ENCODE measurements at regions not wholly inside any gene's neighbourhood (a gene's known extent, or its start where the extent isn't known, plus 50 kb on each side); places are given as distances from the start of the nearest gene placed in this dataset.
A peak's percentile ranks its signal among the peaks of the same experiment; 100 is the strongest.

DNA sequence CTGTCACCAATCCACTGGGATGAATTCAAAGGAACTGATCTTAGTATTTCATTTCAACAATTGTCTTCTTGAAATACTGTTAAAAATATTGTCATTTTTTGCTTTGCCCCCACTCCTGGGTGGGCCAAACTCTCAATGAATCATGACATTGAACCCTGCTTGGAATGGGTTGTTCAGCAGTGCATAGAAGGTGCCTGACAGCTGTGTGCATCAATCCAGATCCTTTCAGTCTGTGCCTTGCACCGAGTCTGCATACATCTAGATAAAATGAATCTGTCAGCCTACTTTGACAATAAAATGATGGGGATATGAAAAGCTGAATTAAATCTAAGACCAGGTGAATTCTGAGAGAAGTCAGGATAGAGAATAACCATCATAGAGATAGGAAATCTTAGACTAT lies 706.6 kb downstream of the CBLN2 start:
- DNase-seq (ENCODE audit: extremely low read depth in 1 of 11, low read depth in 9 of 11, low spot score in 4 of 11), result no peak

DNA sequence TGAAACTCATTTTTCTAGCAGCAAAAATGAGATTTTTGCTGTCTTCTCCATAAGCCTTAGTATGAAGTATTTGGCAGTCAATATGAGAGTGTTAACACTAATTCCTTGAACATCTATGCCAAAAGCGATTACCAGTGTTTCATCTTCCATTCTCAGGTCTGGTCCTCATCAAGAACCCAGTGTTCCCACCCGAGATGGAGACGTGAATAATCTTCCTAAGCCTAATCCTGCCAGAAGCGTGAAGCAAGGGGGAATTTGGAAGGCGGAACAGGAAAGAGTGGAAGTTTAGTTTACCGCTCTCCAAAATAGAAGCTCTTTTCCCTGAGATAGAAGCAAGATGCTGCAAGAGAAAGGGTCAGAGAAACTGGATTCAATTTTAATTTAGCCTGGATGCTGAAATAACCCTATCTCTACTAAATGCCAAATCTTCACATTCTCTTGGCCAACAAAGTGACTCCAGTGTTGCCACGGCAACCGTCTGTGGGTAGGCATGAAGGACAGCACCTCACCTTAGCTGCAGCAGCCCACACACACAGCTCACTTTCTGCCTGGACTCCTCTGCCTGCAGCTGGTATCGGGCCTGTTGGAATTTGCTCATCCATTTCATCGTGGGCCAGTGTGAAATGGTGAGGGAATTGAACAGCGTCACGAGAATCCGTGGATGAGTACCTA lies 711.1 kb downstream of the CBLN2 start:
- DNase-seq (ENCODE audit: extremely low read depth in 1 of 11, low read depth in 9 of 11, low spot score in 4 of 11), result no peak

DNA sequence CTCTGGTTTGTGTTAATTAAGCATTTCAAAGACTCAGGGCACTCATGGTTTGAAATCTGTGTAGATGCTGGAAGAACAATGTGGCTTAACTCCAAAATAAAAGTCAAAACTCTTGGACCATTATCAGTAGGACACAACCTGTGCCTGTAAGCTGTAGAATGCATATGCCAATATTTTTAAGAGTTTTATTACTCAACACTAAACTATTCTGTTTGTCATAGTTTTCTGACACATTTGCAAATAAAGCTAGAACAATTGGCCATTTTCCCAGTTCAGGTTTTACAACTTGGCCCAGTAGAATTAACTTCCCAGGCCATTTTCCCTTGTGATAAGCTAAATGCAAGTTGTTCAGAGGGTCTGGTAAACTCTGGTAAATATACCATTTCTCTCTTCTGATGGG lies 713.1 kb downstream of the CBLN2 start:
- DNase-seq (ENCODE audit: extremely low read depth in 1 of 11, low read depth in 9 of 11, low spot score in 4 of 11), result peak in 1 of 11 donors; percentile 4

DNA sequence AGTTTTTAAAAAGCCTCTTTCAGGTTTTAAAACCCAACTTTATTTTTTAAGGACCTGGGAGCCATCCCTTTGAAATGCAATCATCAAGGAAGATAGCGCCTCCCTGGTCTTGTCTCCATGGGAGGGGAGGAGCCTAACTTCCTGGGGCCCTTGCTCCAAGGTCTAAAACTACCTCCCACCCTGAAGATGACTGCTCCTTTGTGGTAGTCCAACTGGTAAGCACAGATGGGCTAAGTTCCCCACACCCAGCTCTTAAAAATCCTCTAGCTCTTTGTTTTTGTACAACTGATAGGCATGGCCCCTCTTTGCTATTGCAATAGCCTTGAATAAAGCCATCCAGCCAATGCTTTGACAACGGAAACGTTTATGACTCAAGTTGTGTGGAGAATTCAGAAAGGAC lies 716.8 kb downstream of the CBLN2 start:
- DNase-seq (ENCODE audit: extremely low read depth in 1 of 11, low read depth in 9 of 11, low spot score in 4 of 11), result no peak

DNA sequence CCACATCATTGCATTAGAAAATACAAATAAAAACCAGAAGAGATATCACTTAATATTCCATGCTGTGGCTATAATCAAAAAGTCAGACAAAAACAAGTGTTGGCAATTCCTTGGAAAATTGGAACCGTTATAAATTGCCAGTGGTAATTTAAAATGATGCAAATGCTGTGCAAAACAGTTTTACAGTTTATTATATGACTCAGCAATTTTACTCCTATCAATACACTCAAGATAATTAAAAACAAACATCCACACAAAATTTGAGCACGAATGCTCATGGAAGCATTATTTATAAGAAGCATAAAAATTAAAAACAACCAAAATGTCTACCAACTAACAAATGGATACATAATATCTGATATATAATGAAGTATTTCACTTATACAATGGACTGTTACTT lies 728.8 kb downstream of the CBLN2 start:
- no peak for DNase-seq (ENCODE audit: extremely low read depth in 1 of 11, low read depth in 9 of 11, low spot score in 4 of 11)

DNA sequence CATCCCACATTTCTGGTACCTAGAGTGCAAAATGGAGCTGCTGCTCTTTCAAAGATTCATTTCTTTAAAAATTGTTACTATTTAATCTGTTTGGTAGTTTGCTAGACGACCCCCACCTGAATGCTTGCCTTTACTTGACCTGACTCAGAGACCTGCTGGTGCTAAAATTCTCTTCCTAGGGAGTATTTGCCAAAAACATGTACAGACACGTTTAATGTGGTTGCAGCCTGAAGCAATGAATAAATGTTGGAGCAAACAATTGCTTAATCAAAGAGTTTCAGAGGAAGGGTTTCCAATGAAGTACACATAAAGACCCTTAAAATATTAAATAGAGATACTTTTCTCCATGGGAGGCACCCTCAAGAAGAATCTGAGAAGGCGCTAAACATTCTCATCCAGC lies 734.4 kb downstream of the CBLN2 start:
- DNase-seq (ENCODE audit: extremely low read depth in 1 of 11, low read depth in 9 of 11, low spot score in 4 of 11), result no peak

DNA sequence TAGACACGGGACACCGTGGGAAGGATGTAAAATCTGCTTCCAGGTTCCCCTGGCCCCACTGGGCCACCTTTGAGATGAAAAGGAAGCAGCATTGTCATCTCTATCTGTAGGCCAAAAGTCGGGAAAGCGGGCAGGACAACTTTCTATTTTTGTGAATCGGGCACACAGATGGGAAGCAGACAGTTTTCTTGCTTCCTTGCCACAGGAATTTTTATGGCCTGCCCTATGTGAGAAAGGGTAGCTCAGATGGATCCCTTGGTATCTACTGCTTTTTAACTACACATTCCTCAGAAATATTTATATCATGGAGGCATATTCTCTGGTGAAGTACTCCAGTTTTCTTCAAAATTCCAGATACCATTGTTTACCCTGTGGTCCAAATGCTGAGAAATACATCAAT lies 735.5 kb downstream of the CBLN2 start:
- DNase-seq (ENCODE audit: extremely low read depth in 1 of 11, low read depth in 9 of 11, low spot score in 4 of 11), result no peak

DNA sequence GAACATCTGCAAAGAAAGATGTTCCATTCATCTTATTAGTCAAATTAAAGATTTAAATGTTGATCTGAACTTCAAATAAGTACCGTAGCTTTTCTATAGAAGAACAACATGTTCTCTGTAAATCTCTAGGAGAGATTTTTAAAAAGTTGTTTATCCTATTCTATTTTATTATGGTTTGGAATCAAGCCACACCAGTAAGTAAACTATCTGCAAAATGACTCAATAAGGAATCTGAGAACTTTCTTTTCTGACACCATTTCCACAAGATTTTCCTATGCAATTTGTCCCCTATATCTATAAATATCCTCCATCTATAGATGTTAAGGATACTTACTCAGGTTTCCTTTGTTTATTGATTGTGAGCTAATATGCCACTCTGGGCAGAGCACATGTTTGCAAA lies 736.6 kb downstream of the CBLN2 start:
- no peak for DNase-seq (ENCODE audit: extremely low read depth in 1 of 11, low read depth in 9 of 11, low spot score in 4 of 11)

DNA sequence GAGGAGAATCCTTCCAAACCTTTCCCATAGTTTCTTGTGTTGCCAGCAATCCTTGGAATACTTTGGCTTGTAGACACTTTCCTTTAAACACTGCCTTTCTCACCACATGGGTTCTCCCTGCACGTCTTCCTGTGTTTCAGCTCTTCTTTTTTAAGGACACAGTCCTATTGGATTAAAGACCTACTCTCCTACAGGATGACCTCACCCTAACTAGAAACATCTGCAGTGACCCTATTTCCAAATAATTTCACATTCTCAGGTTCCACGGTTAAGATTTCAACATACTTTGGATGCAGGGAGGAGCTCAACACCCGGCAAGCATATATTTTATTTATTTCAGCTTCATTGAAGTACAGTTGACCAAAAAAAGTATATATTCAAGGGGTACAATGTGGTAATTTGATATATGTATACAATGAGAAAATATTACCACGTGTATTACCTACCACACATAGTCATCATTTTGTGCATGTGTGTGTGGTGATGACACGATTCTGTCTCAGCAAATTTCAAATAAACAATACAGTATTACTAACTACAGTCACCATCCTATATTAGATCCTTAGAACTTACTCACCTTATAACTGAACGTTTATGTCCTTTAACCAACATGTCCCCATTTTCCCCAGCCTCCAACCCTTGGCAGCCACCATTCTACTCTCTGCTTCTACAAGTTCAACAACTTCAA lies 745.0 kb downstream of the CBLN2 start:
- DNase-seq (ENCODE audit: extremely low read depth in 1 of 11, low read depth in 9 of 11, low spot score in 4 of 11), result no peak

DNA sequence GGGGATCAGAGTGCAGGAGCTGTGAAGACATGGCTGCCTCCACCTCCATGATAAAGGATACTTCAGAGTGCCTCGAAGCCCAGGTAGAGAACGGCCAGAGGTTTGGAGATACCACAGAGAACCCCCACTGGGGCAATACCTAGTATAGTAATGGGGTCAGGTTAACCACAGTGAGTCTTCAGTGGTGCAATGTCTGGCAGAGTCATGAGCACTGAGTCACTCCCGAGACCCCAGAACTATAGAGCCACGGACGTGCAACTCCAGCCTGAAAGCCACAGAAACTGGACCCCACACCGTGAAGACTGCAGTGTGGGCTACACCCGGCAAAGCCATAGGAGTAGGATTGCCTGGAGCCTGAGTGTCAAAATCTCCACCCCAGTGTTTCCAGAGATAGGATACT lies 746.6 kb downstream of the CBLN2 start:
- DNase-seq (ENCODE audit: extremely low read depth in 1 of 11, low read depth in 9 of 11, low spot score in 4 of 11), result no peak

DNA sequence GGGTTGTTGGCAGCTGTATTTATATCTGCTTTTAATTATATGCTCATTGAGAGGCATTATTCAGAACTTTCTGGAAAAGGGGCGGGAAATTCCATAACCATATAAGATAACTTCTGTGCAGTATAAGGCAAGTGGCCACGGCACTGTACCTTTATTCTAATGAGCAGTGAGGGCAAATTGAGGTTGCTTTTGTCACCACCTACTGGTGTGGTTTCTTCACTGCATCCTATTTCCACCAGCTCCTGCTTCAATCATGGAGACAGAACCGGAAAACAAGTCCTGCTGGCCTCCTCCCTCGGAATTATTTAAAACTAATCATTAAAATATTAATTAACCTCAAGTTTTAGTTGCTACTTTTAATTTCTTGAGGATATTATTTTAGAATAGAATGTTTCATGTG lies 759.4 kb downstream of the CBLN2 start:
- no peak for DNase-seq (ENCODE audit: extremely low read depth in 1 of 11, low read depth in 9 of 11, low spot score in 4 of 11)

DNA sequence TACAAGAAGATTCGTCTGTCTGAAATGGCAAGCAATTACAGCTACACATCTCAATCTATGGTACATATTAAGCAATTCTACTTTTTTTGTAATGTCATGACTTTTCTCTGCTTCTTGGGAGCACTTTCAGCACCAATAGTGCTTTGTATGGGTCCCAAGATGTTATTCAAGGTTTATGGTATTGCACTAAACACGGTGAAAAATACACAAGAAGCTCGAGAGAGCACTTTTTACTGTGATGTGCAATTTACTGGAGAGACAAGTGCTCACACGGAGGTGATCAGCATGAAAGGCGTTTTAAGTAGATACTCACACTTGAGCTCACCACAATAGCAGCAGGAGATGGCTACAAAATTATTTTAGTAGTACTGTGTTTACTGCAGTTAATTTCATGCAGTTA lies 783.6 kb downstream of the CBLN2 start:
- DNase-seq (ENCODE audit: extremely low read depth in 1 of 11, low read depth in 9 of 11, low spot score in 4 of 11), result no peak

DNA sequence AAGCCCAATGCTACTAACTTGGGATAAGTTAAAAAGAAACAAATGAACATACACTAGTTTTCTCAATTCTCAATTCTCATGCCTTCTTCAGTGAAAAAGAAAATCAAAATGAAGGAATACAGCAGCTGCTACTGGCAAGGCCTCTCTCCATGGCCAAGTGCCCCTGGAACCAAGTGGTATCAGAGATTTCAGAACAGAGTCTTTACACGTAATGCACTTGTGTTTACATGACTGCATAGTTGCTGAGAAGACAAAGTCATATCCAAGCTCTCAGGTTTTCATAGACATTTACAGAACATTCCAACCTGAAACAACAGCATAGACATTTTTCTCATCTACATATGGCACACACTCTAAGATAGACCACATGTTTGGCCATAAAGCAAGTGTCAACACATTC lies 789.9 kb downstream of the CBLN2 start:
- no peak for DNase-seq (ENCODE audit: extremely low read depth in 1 of 11, low read depth in 9 of 11, low spot score in 4 of 11)

DNA sequence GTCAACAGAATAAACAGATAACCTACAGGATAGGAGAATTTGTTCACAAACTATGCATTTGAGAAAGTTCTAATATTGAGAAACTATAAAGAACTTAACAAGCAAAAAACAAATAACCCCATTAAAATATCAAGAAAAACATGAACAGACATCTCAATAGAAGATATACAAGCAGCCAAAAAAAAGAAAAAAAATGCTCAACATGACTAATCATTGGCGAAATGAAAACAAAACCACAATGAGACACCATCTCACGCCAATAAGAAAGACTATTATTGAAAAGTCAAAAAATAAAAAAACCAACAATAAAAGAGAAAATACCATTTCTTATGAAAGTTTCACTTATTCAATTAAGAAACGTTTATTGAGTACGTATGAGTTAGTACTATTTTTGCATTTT lies 800.5 kb downstream of the CBLN2 start:
- DNase-seq (ENCODE audit: extremely low read depth in 1 of 11, low read depth in 9 of 11, low spot score in 4 of 11), result no peak

DNA sequence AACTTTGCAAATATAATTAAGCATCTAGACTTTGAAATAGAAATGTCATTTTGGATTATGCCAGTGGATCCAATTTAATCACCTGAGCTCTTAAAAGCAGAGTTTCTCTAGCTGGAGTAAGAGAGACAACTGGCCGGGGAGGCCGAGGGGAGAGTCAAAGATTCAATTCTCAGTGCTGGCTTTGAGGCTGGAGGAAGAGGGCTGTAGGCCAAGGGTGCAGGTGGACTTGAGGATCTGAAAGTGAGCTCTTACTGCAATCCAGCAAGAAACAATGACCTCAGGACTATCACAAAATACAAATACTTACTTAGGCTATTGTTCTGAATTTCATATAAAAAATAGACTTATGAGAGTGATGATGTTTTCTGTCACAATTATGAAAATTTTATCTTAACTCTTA lies 814.5 kb downstream of the CBLN2 start:
- no peak for DNase-seq (ENCODE audit: extremely low read depth in 1 of 11, low read depth in 9 of 11, low spot score in 4 of 11)

DNA sequence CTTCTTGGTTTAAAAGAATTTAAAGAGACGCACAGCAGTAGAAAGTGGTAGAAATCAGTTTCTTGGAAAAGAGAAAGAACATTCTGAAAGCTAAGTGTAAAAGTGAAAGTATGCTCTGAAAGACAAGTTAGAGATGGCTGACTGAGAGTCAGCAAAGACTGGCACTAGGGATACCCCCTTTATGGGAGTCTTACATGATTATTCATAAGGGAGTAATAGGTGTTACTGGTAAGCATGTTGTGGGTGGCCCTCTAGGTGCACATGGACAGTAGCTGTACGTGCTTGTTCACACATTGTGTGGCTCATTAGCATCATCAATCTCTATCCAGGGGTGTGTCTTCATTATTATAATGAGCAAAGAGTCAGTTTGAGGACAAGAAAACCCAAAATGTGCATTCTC lies 816.2 kb downstream of the CBLN2 start:
- DNase-seq (ENCODE audit: extremely low read depth in 1 of 11, low read depth in 9 of 11, low spot score in 4 of 11), result no peak

DNA sequence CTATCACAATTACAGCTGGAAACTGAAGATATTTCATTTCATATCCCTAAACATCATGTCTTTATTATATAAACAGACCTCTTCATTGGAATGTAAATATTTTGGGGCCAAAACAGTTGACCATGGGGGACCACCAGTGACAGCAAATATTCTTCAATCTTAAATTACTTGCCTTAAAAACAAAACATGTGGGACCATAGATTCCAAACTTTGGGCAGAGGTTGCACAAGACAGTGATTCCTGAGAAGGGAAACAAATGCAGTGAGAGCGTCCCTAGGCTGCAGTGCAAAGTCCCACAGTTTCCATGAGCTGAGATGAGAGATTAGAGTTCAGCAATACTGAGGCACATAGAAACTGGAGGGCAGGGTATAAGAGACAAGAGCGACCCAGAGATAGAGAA lies 818.9 kb downstream of the CBLN2 start:
- DNase-seq (ENCODE audit: extremely low read depth in 1 of 11, low read depth in 9 of 11, low spot score in 4 of 11), result no peak

DNA sequence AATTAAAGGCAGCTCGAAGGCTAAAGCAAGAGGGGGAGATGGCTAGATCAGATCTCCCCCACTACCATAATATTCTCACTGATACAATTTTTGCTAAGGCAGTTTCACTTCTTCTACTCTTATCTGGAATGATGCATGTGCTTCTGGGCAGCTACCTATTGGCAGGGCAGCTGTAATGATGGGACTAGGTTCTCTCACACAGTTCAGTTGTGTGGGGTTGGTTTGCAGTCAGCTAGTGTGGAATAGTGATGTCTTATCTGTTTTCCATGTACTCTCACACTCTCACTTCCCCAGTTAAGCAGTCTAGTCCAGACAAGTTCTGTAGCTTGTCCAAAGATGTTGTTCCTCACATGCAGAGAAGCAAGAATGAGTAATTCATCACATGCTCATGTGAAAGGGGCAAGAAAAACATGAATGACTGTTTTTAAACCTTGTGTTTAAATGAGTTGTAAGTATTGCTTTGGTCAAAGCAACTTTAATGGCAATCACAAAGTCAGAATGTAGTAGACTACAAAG lies 836.1 kb downstream of the CBLN2 start:
- no peak for DNase-seq (ENCODE audit: extremely low read depth in 1 of 11, low read depth in 9 of 11, low spot score in 4 of 11)

DNA sequence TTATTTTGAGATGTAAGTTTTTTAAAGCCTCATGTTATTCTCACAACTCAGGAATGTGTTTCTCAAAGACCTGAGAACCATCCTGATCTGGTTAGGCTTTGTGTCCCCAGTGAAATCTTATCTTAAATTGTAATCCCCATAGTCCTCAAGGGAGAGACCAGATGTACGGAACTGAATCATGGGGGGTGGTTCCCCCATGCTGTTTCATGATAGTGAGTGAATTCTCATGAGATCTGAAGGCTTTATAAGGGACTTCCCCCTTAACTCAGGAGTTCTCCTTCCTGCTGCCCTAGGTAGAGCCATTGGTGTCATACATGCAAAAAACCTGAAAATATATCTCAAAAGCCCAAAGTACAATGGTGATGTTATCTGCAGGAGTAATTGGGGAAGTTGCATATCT lies 836.7 kb downstream of the CBLN2 start:
- no peak for DNase-seq (ENCODE audit: extremely low read depth in 1 of 11, low read depth in 9 of 11, low spot score in 4 of 11)

DNA sequence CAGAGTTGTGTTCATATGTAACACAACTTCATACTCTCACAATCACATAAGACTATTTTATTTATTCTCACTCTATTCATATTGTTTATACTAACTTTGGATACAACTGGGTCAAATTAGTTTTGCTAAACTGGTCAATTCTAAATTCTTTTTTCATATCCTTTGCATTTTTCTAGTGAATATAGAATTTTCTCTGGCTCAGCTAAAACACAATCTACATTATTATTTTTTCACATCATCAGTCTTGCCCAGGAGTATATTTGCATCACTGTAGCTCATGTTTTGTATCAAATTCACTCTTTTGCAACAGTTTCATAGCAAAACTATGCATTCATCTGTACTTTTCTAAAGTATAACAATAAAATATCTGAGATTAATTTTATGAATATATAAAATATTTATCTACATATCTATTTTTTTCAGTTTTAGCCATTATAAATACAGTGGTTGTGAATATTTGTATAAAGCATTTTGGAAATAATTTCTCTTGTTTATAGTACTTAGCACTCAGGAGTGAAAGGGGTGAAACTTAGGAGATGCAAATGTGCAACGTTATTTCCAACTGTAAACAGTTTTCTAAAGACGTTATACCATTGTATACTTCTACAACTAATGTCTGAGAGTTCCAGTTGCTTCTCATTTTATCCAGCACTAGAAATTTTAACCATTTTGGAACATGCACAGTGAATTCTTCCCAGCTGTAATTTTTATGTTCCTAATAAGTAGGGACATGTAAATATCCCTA lies 854.6 kb downstream of the CBLN2 start:
- no peak for DNase-seq (ENCODE audit: extremely low read depth in 1 of 11, low read depth in 9 of 11, low spot score in 4 of 11)
